Endothelial cell of umbilical vein (primary cell): ENCODE measurements at regions not wholly inside any gene's neighbourhood (a gene's known extent, or its start where the extent isn't known, plus 50 kb on each side); places are given as distances from the start of the nearest gene placed in this dataset.

Source experiments
- BruUV-seq: library from RNA; stranded (reverse); fragments of 400-500 nt; replicated peaks from 2 replicates; lab custom pipeline; 2021; lab: Mats Ljungman, UMichigan
- CTCF ChIA-PET: fragments of 300-600, 350-600 bp; sonication (Branson Sonifier 250); formaldehyde crosslinking; loops from one replicate; lab custom pipeline; 2021; ENCODE audit warnings: antibody characterized with exemption, inconsistent platforms; lab: Charles Lee
- POLR2A ChIA-PET: fragments of 300-600, 350-600 bp; sonication (Branson Sonifier 250); formaldehyde crosslinking; loops from one replicate; lab custom pipeline; 2021; ENCODE audit warnings: antibody characterized with exemption, inconsistent platforms; lab: Charles Lee
- DNase-seq: peaks from one replicate; pipeline ENCODE4 v3.0.0-alpha.2; 2011; ENCODE audit warnings: low read depth, low spot score
- FAIRE-seq: peaks from 2 replicates; lab custom pipeline; 2011; peaks lifted over from hg19 to GRCh38; lab: Jason Lieb, UNC
- H2AFZ ChIP-seq: 2 replicates; pipeline ENCODE4 v1.6.0; 2012; ENCODE audit warnings: low read depth, low read length, control low read depth, inconsistent platforms
- H3K27ac ChIP-seq: 2 replicates; pipeline ENCODE4 v1.5.1; 2011; ENCODE audit warnings: low read depth, mild to moderate bottlenecking, control low read depth, low read length, moderate library complexity; ENCODE audit not compliant: insufficient read depth
- H3K27me3 ChIP-seq, 2 experiments: 2 replicates each; pipeline versions ENCODE4 v1.6.0 to v1.6.1; 2011; ENCODE audit warnings: low read length in 2 of 2, mixed read lengths in 1 of 2; ENCODE audit not compliant: control insufficient read depth in 2 of 2, insufficient read depth in 2 of 2
- H3K36me3 ChIP-seq, 2 experiments: 2 replicates in 1 of 2; 3 replicates in 1 of 2; pipeline ENCODE4 v1.5.1; 2011; ENCODE audit warnings: low read length in 2 of 2, mild to moderate bottlenecking in 1 of 2, moderate library complexity in 1 of 2; ENCODE audit not compliant: control insufficient read depth in 2 of 2, insufficient read depth in 2 of 2; ENCODE audit errors: extremely low read depth in 1 of 2
- H3K4me1 ChIP-seq: 3 replicates; pipeline ENCODE4 v1.5.1; 2011; ENCODE audit warnings: mild to moderate bottlenecking, low read length; ENCODE audit not compliant: control insufficient read depth, insufficient read depth; ENCODE audit errors: extremely low read depth
- H3K4me2 ChIP-seq: 2 replicates; pipeline ENCODE4 v1.6.1; 2011; ENCODE audit warnings: low read length, control low read depth, mixed read lengths; ENCODE audit not compliant: insufficient read depth
- H3K4me3 ChIP-seq, 3 experiments: fragments of 200-600 bp in 1 of 3; sonication (generic), shearing (Covaris generic) in 1 of 3; replicated peaks in 1 of 3; 2 replicates each; pipeline ENCODE4 v1.5.1; 2011 to 2016; ENCODE audit warnings: control low read depth in 3 of 3, low read length in 3 of 3, mild to moderate bottlenecking in 2 of 3, inconsistent platforms in 1 of 3, low read depth in 1 of 3, moderate library complexity in 1 of 3; ENCODE audit not compliant: insufficient read depth in 1 of 3
- H3K79me2 ChIP-seq: 2 replicates; pipeline ENCODE4 v1.6.0; 2012; ENCODE audit warnings: low read length, inconsistent platforms; ENCODE audit not compliant: control insufficient read depth, insufficient read depth
- H3K9ac ChIP-seq: replicated peaks from 2 replicates; pipeline ENCODE3; 2011; ENCODE audit warnings: low read length, control low read depth; ENCODE audit not compliant: insufficient read depth; ENCODE audit errors: extremely low read depth
- H3K9me1 ChIP-seq: replicated peaks from 3 replicates; pipeline ENCODE4 v1.6.0; 2011; ENCODE audit warnings: mild to moderate bottlenecking, low read length; ENCODE audit not compliant: control insufficient read depth, insufficient read depth; ENCODE audit errors: extremely low read depth
- H3K9me3 ChIP-seq: replicated peaks from 2 replicates; pipeline ENCODE4 v1.5.1; 2012; ENCODE audit warnings: low read length, inconsistent platforms; ENCODE audit not compliant: control insufficient read depth, insufficient read depth
- H4K20me1 ChIP-seq: replicated peaks from 2 replicates; pipeline ENCODE3; 2011; ENCODE audit warnings: mild to moderate bottlenecking, low read length; ENCODE audit not compliant: control insufficient read depth, insufficient read depth; ENCODE audit errors: extremely low read depth
- EZH2 ChIP-seq: IDR thresholded peaks from 2 replicates; pipeline ENCODE4 v1.6.1; 2012; ENCODE audit warnings: borderline replicate concordance, low read depth, mild to moderate bottlenecking, moderate library complexity, low read length, inconsistent platforms; ENCODE audit not compliant: severe bottlenecking
- FOS ChIP-seq: IDR thresholded peaks from 2 replicates; pipeline ENCODE4 v1.6.1; 2011; ENCODE audit warnings: mild to moderate bottlenecking, low read length, moderate library complexity, borderline replicate concordance; ENCODE audit not compliant: insufficient read depth
- GATA2 ChIP-seq: IDR thresholded peaks from 2 replicates; pipeline ENCODE4 v1.7.0; 2011; ENCODE audit warnings: low read depth, mild to moderate bottlenecking, moderate library complexity, mixed read lengths, low read length; ENCODE audit not compliant: insufficient read length, insufficient read depth
- JUN ChIP-seq: IDR thresholded peaks from 2 replicates; pipeline ENCODE4 v1.6.1; 2011; ENCODE audit warnings: borderline replicate concordance, low read depth; ENCODE audit not compliant: insufficient read length, insufficient read depth
- MYC ChIP-seq: IDR thresholded peaks from one replicate; pipeline ENCODE4 v1.6.1; 2011; ENCODE audit warnings: mild to moderate bottlenecking, low read depth, low read length
- POLR2A ChIP-seq: IDR thresholded peaks from 2 replicates; pipeline ENCODE4 v1.6.1; 2012; ENCODE audit warnings: low read depth, mild to moderate bottlenecking, control low read depth, low read length
- POLR2AphosphoS5 ChIP-seq: IDR thresholded peaks from 2 replicates; pipeline ENCODE4 v1.6.1; 2012; ENCODE audit warnings: low read depth, mild to moderate bottlenecking, control low read depth, low read length, moderate library complexity; ENCODE audit not compliant: insufficient read depth
- dilution Hi-C: fragments of 300-500 bp; cut with MboI; formaldehyde crosslinking; loops from one replicate; pipeline ENCODE4 v1.15.0; 2019; ENCODE audit warnings: low sequenced_read_pairs; ENCODE audit not compliant: extremely low pct_ligation_motif_present
- intact Hi-C: fragments of 100-400 bp; cut with micrococcal nuclease; formaldehyde crosslinking; loops from one replicate; pipeline ENCODE4 v1.10.0; 2022
- TF ChIP-seq, protein P1 (sequence below), 2 donors: IDR thresholded peaks; 1 replicate in 1 of 2; 2 replicates in 1 of 2; pipeline ENCODE4 v1.5.1; 2011; ENCODE audit warnings: low read length in 2 of 2, mild to moderate bottlenecking in 2 of 2, moderate library complexity in 2 of 2, control low read depth in 1 of 2, inconsistent platforms in 1 of 2, low read depth in 1 of 2; ENCODE audit not compliant: insufficient read depth in 1 of 2; ENCODE audit errors: extremely low read depth in 1 of 2
- TF ChIP-seq, protein P2 (sequence below): IDR thresholded peaks from 2 replicates; pipeline ENCODE4 v1.6.1; 2011; ENCODE audit not compliant: insufficient read depth, insufficient read length

DNA sequence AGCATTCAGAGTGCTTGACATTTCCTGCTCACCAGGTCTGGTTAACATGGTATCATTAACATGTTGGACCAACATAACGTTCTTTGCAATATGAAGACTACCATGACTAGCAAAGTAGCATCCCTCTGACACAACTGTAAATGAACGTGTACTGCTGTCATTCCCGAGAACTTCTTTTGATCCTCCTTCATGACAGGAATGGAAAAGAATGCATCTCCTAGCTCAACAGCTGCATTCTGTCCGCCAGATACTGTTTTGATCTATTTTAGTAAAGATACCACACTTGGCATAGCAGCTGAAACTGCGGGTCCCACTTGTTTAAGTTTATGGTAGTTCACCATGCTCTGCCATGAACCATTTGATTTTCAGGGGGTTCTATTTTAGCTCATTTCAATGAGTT lies 144.2 kb upstream of the PARD3B start:
- CTCF ChIA-PET: no interaction called here
- Histone ChIP-seq H3K9me3 (no peaks in the 10 kb centered on the region), H3K9ac (no peak overlapping the region), H3K27me3 (no peaks in the 10 kb centered on the region), H3K36me3 (no peaks in the 10 kb centered on the region), H3K4me3 (no peak overlapping the region), H3K9me1 (no peaks in the 10 kb centered on the region), H3K4me2 (no peak overlapping the region), H4K20me1 (no peaks in the 10 kb centered on the region), H2AFZ (no peak overlapping the region), H3K4me1 (no peaks in the 10 kb centered on the region), H3K27ac (no peak overlapping the region), H3K79me2 (no peaks in the 10 kb centered on the region)
- intact Hi-C loops: no loop called here
- DNase-seq (no peak), FAIRE-seq (no peak)
- BruUV-seq: no TSS peak
- POLR2A ChIA-PET: no interaction called here
- TF ChIP-seq JUN (no peak), EZH2 (no peak), GATA2 (no peak), MYC (no peak), POLR2AphosphoS5 (no peak), POLR2A (no peak), FOS (no peak)
- TF ChIP-seq, protein P1, sequence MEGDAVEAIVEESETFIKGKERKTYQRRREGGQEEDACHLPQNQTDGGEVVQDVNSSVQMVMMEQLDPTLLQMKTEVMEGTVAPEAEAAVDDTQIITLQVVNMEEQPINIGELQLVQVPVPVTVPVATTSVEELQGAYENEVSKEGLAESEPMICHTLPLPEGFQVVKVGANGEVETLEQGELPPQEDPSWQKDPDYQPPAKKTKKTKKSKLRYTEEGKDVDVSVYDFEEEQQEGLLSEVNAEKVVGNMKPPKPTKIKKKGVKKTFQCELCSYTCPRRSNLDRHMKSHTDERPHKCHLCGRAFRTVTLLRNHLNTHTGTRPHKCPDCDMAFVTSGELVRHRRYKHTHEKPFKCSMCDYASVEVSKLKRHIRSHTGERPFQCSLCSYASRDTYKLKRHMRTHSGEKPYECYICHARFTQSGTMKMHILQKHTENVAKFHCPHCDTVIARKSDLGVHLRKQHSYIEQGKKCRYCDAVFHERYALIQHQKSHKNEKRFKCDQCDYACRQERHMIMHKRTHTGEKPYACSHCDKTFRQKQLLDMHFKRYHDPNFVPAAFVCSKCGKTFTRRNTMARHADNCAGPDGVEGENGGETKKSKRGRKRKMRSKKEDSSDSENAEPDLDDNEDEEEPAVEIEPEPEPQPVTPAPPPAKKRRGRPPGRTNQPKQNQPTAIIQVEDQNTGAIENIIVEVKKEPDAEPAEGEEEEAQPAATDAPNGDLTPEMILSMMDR (IDR thresholded peaks at IDR 0.05; ENCODE audit: extremely low read depth in 1 of 2, insufficient read depth in 1 of 2, low read depth in 1 of 2, low read length in 2 of 2): no peak
- TF ChIP-seq, protein P2, sequence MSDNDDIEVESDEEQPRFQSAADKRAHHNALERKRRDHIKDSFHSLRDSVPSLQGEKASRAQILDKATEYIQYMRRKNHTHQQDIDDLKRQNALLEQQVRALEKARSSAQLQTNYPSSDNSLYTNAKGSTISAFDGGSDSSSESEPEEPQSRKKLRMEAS: no peak
- dilution Hi-C loops: no loop called here
